GM12891 (cell line): ENCODE measurements at regions not wholly inside any gene's neighbourhood (a gene's known extent, or its start where the extent isn't known, plus 50 kb on each side); places are given as distances from the start of the nearest gene placed in this dataset.

ENCODE experiments used
- DNase-seq: peaks from one replicate; pipeline ENCODE4 v3.0.0; 2011; ENCODE audit warnings: low spot score; ENCODE audit not compliant: insufficient read length
- FAIRE-seq: peaks from 2 replicates; lab custom pipeline; 2011; peaks lifted over from hg19 to GRCh38; lab: Jason Lieb, UNC
- PAX5 ChIP-seq: IDR thresholded peaks from 2 replicates; pipeline ENCODE4 v1.6.1; 2011; ENCODE audit warnings: low read length, moderate library complexity, mild to moderate bottlenecking; ENCODE audit not compliant: insufficient read depth, severe bottlenecking
- POLR2A ChIP-seq: IDR thresholded peaks from 2 replicates; pipeline ENCODE4 v1.6.1; 2011; ENCODE audit warnings: low read depth, low read length, control low read depth
- POLR2AphosphoS5 ChIP-seq: IDR thresholded peaks from 2 replicates; pipeline ENCODE4 v1.6.1; 2011; ENCODE audit warnings: low read depth, low read length, control low read depth
- POU2F2 ChIP-seq: IDR thresholded peaks from 2 replicates; pipeline ENCODE4 v1.6.1; 2011; ENCODE audit warnings: low read depth, mild to moderate bottlenecking, control low read depth, low read length, moderate library complexity
- SPI1 ChIP-seq: IDR thresholded peaks from 2 replicates; pipeline ENCODE4 v1.6.1; 2011; ENCODE audit warnings: low read depth, low read length, control low read depth
- TAF1 ChIP-seq: IDR thresholded peaks from 2 replicates; pipeline ENCODE4 v1.6.1; 2011; ENCODE audit warnings: low read depth, low read length, control low read depth

DNA sequence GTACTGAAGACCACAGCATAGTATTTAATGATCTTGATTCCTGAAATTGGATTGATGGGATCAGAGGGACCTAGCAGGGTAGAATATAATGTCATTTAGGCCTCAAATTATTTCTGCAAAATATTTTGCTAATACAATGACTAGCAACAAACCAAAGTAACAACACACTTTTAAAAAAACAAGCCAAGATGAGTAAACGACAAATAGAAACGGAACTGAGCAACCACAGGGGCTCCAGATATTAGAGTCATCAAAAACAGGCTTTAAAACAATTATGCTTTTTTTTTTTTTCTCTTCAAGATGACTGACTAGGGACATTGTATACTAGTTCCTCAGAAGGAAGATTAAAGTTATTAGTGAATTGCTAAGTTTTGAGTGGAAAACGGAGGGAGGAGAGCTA is 447.1 kb upstream of the MMADHC start:
- TF ChIP-seq PAX5: no peak
- no peak for TF ChIP-seq TAF1
- TF ChIP-seq POLR2A: no peak
- no peak for TF ChIP-seq POU2F2
- no peak for TF ChIP-seq SPI1
- TF ChIP-seq POLR2AphosphoS5: no peak
- no peak for DNase-seq
- FAIRE-seq: no peak

DNA sequence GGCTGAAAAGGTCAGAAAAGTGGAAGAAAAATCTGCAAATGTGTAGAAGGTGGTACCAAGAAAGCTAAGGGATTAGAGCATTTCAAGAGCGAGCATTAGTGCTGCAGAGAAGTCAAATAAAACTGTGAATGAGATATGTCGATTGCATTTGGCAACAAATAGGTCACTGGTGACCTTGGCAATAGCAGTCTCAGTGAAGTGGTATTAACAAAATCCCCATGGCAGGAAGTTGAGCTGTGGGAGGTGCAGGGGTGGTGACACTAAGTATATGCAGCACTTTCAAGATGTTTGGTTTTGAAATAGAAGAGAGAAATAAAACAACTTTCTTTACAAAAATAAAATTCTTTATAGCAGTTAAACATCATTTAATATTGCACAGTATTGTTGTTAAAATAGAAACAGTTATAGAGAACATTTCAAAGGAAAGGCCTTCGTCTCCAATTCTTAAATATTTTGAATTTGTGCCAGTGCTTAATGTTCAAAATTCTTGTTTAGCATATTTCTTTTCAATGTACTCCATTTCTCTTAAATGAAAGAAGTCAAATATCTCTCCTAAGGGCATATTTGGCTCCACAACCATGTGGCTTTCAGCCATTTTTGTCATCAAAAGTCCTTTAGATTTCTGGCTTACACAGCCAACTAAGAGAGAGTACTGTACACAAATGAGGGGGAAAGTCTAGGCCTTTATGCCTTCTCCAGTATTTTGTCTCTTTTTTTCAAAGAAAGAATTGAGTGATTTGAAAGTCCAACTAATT is 443.0 kb upstream of the MMADHC start:
- DNase-seq: no peak
- no peak for FAIRE-seq
- TF ChIP-seq POU2F2 (no peak), POLR2AphosphoS5 (no peak), PAX5 (no peak), TAF1 (no peak), POLR2A (no peak), SPI1 (no peak)

DNA sequence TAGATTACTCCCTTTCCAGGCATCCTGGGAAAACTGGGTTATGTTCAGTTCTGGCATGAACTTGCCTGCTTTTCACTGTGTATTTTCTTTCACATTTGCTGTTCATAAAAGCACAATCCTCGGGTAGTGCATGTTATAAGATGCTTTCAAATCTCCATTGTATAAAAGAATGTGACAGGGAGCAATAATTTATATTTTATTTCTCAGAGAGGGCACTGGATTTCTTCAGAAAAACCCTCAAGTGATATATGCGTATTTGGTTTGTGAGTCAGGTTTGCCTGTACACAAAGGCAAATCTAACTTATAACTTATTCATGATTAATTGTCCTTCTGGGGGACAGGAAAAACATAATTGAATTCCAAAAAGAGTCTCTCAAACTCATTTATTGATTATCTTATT is 440.7 kb upstream of the MMADHC start:
- DNase-seq: no peak
- TF ChIP-seq POLR2A (no peak), TAF1 (no peak), POU2F2 (no peak)
- no peak for FAIRE-seq

DNA sequence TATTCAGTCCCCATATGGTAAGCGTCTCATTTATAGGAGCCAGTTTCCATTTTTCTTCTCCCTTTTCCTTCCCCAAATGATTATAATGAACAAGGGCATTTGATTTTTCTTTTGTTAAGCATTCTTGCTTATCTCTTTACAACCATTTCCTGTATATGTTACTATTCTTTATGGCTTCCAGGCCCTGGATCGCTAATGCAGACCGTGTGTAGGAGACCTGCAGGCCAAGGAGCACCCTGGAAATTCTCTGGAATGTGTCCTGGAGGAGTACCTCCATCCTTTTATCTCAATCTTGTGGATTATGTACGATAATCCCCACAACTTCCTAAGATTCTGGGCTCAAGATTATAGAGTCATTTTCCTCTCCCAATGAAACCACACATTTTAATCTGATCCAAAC is 439.6 kb upstream of the MMADHC start:
- TF ChIP-seq POLR2A: no peak
- TF ChIP-seq POLR2AphosphoS5: no peak
- TF ChIP-seq SPI1: no peak
- TF ChIP-seq POU2F2: no peak
- no peak for TF ChIP-seq TAF1
- no peak for TF ChIP-seq PAX5
- FAIRE-seq (no peak), DNase-seq (no peak)

DNA sequence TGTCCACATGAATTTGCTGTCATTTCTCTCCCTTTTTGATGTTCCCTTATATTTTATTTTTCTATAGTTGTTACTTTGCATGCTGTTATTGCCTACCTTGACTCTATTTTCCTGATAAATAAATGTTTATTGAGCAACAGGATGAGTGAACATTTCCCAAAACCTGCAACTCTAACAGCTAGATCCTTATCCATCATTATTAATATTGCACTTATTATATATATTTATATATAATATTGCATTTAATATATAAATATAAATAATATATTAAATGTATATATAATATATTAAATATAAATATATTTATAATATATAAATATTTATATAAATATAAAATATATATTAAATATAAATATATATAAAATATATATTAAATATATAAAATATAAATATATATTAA is 436.1 kb upstream of the MMADHC start:
- no peak for TF ChIP-seq POLR2A
- TF ChIP-seq POU2F2: no peak
- TF ChIP-seq POLR2AphosphoS5: no peak
- TF ChIP-seq SPI1: no peak
- TF ChIP-seq PAX5: no peak
- TF ChIP-seq TAF1: no peak
- DNase-seq (no peak), FAIRE-seq (no peak)

DNA sequence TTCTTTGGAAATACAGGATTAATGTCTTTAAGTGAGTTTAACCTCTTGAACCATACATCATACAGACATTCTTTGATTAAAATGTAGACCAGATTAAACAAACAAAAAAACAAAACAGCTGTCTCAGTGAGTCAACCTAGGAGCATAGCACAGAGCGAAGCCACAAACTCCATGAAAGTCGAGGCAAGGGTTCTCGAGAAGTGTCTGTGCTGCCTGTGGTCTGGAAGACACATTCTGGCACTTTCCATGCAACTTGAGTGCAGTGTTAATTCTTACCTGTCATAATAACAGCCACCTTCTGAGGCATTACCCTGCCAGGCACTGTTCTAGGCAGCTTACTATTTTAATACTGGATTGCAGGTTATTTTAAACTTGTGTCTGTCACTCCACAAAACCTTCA is 435.5 kb upstream of the MMADHC start:
- DNase-seq (no peak), FAIRE-seq (no peak)
- no peak for TF ChIP-seq SPI1
- TF ChIP-seq TAF1: no peak
- TF ChIP-seq POLR2A: no peak
- no peak for TF ChIP-seq POU2F2
- TF ChIP-seq POLR2AphosphoS5: no peak
- no peak for TF ChIP-seq PAX5

DNA sequence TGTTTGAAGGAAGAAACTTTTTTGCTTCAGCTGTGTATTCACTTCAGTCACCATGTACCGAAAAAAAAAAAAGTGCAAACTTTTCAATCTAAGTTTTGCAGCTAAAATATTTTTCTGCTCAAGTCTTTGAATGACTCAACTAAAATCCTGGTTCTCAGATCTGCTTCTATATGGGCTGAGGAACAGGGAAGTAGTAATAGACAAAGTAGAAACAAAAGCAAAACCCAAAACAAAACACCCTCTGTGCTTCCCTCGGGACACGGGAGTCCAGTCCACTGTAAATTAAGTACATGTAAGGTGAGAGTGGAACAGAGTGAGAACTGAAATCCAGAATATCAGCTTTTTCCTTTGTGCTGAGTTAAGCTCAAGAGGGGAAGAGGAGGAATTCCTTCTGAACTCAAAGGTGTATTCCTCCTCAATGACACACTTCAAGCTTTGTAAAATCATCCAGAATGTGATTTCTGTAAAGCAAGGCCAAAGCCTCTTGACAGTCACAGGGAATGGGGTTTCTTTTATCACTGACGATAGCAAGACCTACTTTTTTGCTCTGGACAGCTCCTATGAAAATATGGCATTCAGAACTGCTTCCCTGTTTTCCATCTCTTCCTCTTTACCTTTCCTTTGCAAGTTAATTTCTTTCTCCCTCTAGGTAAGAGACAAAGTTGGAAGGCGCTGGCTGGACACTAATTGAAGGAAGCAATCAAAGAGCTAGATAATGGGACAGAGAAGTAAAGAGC is 433.5 kb upstream of the MMADHC start:
- no peak for TF ChIP-seq POLR2A
- DNase-seq (no peak), FAIRE-seq (no peak)

DNA sequence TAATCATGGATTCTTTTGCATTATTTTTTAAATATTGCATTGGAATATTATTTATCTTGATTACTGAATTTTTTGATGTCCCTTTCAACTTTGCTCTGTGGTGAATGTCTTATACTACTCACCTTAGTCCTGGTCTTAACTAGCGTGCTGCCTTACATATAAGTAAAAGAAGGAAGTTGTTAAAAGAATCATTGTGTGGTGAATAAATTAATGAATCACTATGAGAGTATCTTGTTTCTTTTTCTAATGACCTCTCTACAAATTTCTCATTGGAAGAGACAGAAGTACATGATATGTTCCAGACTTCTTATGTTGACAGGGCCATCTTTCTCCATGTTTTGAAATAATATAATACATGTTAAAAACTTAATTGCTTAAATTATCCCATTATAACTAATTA is 432.6 kb upstream of the MMADHC start:
- FAIRE-seq: no peak
- no peak for TF ChIP-seq TAF1
- no peak for TF ChIP-seq PAX5
- no peak for TF ChIP-seq POLR2AphosphoS5
- TF ChIP-seq POLR2A: no peak
- TF ChIP-seq SPI1: no peak
- TF ChIP-seq POU2F2: no peak
- DNase-seq: no peak

DNA sequence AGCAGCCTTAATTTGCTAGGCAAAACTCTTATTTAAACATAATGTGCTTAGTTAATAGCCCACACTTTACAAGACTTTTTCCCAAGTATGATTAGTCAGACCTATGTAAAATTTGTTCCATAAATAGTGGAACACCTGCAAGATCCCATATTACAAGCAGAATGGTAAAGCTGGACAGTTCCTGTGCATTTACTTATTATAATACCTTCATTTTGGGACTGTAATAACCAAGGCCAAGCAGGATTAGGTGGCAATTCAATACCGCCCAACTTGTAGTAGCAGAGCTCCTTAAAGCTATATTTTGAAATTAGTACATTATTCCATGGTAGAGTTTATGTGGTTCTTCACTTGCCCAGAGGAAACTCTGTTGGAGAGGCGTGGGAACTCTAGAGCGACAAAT is 431.5 kb upstream of the MMADHC start:
- FAIRE-seq (no peak), DNase-seq (no peak)
- TF ChIP-seq PAX5: no peak
- no peak for TF ChIP-seq POLR2A
- no peak for TF ChIP-seq TAF1
- no peak for TF ChIP-seq POU2F2
- TF ChIP-seq SPI1: no peak
- TF ChIP-seq POLR2AphosphoS5: no peak

DNA sequence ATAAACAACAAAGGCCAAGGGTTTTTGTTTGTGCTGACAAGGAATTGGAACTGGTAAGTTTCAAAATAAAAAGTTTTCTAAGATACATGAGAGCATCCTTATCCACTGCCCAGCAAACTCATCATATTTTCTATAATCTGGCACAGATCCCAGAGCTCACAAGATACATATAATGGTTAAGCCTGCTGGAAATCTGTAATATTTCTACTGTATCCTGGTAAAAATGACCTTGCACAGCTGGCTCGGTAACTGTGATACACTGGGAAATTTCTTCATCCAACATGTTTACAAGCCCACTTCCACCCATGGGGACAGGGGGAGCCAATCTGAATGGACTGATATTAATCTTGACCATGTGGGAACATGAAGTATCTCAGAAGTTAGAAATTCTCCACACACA is 425.4 kb upstream of the MMADHC start:
- DNase-seq (no peak), FAIRE-seq (no peak)
- TF ChIP-seq POLR2A: no peak
- TF ChIP-seq TAF1: no peak
- TF ChIP-seq SPI1: no peak
- TF ChIP-seq POU2F2: no peak
- no peak for TF ChIP-seq PAX5
- TF ChIP-seq POLR2AphosphoS5: no peak
